Karpas-422 (cell line): ENCODE measurements at regions not wholly inside any gene's neighbourhood (a gene's known extent, or its start where the extent isn't known, plus 50 kb on each side); places are given as distances from the start of the nearest gene placed in this dataset. TPM values are rescaled to one million over a fixed set of nuclear protein-coding genes. Genes with fewer than 3 reads are reported as not detected.

Source experiments
- DNase-seq: peaks from one replicate; pipeline ENCODE4 v3.0.0-alpha.2; 2015
- H2AFZ ChIP-seq: fragments of 200-600 bp; sonication (generic); 2 replicates; pipeline ENCODE4 v1.6.1; 2014; ENCODE audit warnings: antibody characterized with exemption, low read length, mixed read lengths
- H3K27ac ChIP-seq: fragments of 200-600 bp; sonication (generic); 2 replicates; pipeline ENCODE4 v1.5.1; 2014; ENCODE audit warnings: mild to moderate bottlenecking, low read length, moderate library complexity
- H3K27me3 ChIP-seq: fragments of 200-600 bp; sonication (generic); 2 replicates; pipeline ENCODE4 v1.6.1; 2014; ENCODE audit warnings: low read length, mixed read lengths
- H3K36me3 ChIP-seq: fragments of 200-600 bp; sonication (generic); 2 replicates; pipeline ENCODE4 v1.6.1; 2014; ENCODE audit warnings: low read length, mixed read lengths; ENCODE audit not compliant: insufficient read depth
- H3K4me1 ChIP-seq: fragments of 200-600 bp; sonication (generic); 2 replicates; pipeline ENCODE4 v1.6.1; 2014; ENCODE audit warnings: mild to moderate bottlenecking, low read length, mixed read lengths
- H3K4me2 ChIP-seq: fragments of 200-600 bp; sonication (generic); 2 replicates; pipeline ENCODE4 v1.6.1; 2014; ENCODE audit warnings: low read length, low read depth, mild to moderate bottlenecking; ENCODE audit not compliant: poor library complexity, severe bottlenecking
- H3K4me3 ChIP-seq: fragments of 200-600 bp; sonication (generic); 2 replicates; pipeline ENCODE4 v1.5.1; 2014; ENCODE audit warnings: mild to moderate bottlenecking, antibody characterized with exemption, low read length, mixed read lengths
- H3K79me2 ChIP-seq: fragments of 200-600 bp; sonication (generic); 2 replicates; pipeline ENCODE4 v1.6.1; 2014; ENCODE audit warnings: mild to moderate bottlenecking, low read length, mixed read lengths
- H3K9ac ChIP-seq: fragments of 200-600 bp; sonication (generic); 2 replicates; pipeline ENCODE4 v1.6.0; 2014; ENCODE audit warnings: low read length
- H3K9me2 ChIP-seq: fragments of 200-600 bp; sonication (generic), shearing (Covaris generic); replicated peaks from 2 replicates; pipeline ENCODE4 v1.6.0; 2014; ENCODE audit warnings: mild to moderate bottlenecking, low read length, moderate library complexity; ENCODE audit not compliant: insufficient read depth
- H3K9me3 ChIP-seq: fragments of 300-700, 200-600 bp; sonication (generic); 2 replicates; pipeline ENCODE4 v1.6.1; 2014; ENCODE audit warnings: low read length, mixed read lengths
- H4K20me1 ChIP-seq: fragments of 200-600 bp; sonication (generic); 2 replicates; pipeline ENCODE4 v1.6.1; 2014; ENCODE audit warnings: mild to moderate bottlenecking, antibody characterized with exemption, low read length, low read depth; ENCODE audit not compliant: insufficient read depth
- small RNA-seq: library from RNA; depleted of rRNA; stranded (forward); fragments of <200 nt; gene quantifications from one replicate; pipeline ENCODE3, GENCODE V24; 2014

GRCh38 chr1:201772178-201772577, 56.8 kb upstream of the IPO9 start:
- Histone ChIP-seq H3K27ac (no peak overlapping the region), H3K9me3 (no peaks in the 10 kb centered on the region), H3K4me3 (no peak overlapping the region), H3K79me2 (no peaks in the 10 kb centered on the region), H3K4me2 (no peak overlapping the region), H3K36me3 (no peaks in the 10 kb centered on the region), H3K9me2 (no peaks in the 10 kb centered on the region), H3K27me3 (0 out of 2 replicates have a peak, but pooled peaks cover 3% of the 10 kb centered on the region), H4K20me1 (no peaks in the 10 kb centered on the region), H3K4me1 (no peaks in the 10 kb centered on the region), H2AFZ (no peak overlapping the region), H3K9ac (no peak overlapping the region)
- DNase-seq = no peak

GRCh38 chr1:201773764-201774163, 55.2 kb upstream of the IPO9 start:
- H3K36me3 ChIP-seq = no peaks in the 10 kb centered on the region
- H3K27me3 ChIP-seq = 0 out of 2 replicates have a peak, but pooled peaks cover 3% of the 10 kb centered on the region
- H3K79me2 ChIP-seq = no peaks in the 10 kb centered on the region
- no peak for DNase-seq
- no peaks in the 10 kb centered on the region for H3K9me3 ChIP-seq
- no peak overlapping the region for H3K4me2 ChIP-seq
- no peaks in the 10 kb centered on the region for H3K9me2 ChIP-seq
- no peaks in the 10 kb centered on the region for H3K4me1 ChIP-seq
- no peak overlapping the region for H2AFZ ChIP-seq
- H3K9ac ChIP-seq = no peak overlapping the region
- H4K20me1 ChIP-seq = no peaks in the 10 kb centered on the region
- H3K27ac ChIP-seq = no peak overlapping the region
- H3K4me3 ChIP-seq = no peak overlapping the region

GRCh38 chr1:201774224-201774982, 54.6 kb upstream of the IPO9 start:
- no peak for DNase-seq
- Histone ChIP-seq H3K9ac (no peak overlapping the region), H3K27me3 (0 out of 2 replicates have a peak, but pooled peaks cover 3% of the 10 kb centered on the region), H3K9me3 (no peaks in the 10 kb centered on the region), H3K4me2 (no peak overlapping the region), H4K20me1 (no peaks in the 10 kb centered on the region), H2AFZ (no peak overlapping the region), H3K36me3 (no peaks in the 10 kb centered on the region), H3K79me2 (no peaks in the 10 kb centered on the region), H3K4me1 (no peaks in the 10 kb centered on the region), H3K9me2 (no peaks in the 10 kb centered on the region), H3K27ac (no peak overlapping the region), H3K4me3 (no peak overlapping the region)

- Histone ChIP-seq H3K9me2 (no peaks in the 10 kb centered on the region), H3K9ac (no peak overlapping the region), H3K27me3 (0 out of 2 replicates have a peak, but pooled peaks cover 3% of the 10 kb centered on the region), H4K20me1 (no peaks in the 10 kb centered on the region), H3K9me3 (no peaks in the 10 kb centered on the region), H3K4me1 (no peaks in the 10 kb centered on the region), H2AFZ (no peak overlapping the region), H3K36me3 (no peaks in the 10 kb centered on the region), H3K27ac (no peak overlapping the region), H3K79me2 (no peaks in the 10 kb centered on the region), H3K4me2 (no peak overlapping the region), H3K4me3 (no peak overlapping the region)
- DNase-seq = no peak
Measured at GRCh38 chr1:201774983-201775344, 54.0 kb upstream of the IPO9 start.

- H3K27me3 ChIP-seq = 0 out of 2 replicates have a peak, but pooled peaks cover 3% of the 10 kb centered on the region
- H3K4me1 ChIP-seq = no peaks in the 10 kb centered on the region
- H3K27ac ChIP-seq = no peak overlapping the region
- no peaks in the 10 kb centered on the region for H3K36me3 ChIP-seq
- H4K20me1 ChIP-seq = no peaks in the 10 kb centered on the region
- H3K4me2 ChIP-seq = no peak overlapping the region
- H3K9ac ChIP-seq = no peak overlapping the region
- no peaks in the 10 kb centered on the region for H3K9me3 ChIP-seq
- no peaks in the 10 kb centered on the region for H3K79me2 ChIP-seq
- DNase-seq = no peak
- no peak overlapping the region for H3K4me3 ChIP-seq
- no peak overlapping the region for H2AFZ ChIP-seq
- no peaks in the 10 kb centered on the region for H3K9me2 ChIP-seq
Measured at GRCh38 chr1:201775380-201775779, 53.6 kb upstream of the IPO9 start.

GRCh38 chr1:201778279-201779065, 50.5 kb upstream of the IPO9 start:
- Histone ChIP-seq H3K4me1 (no peaks in the 10 kb centered on the region), H3K9me3 (no peaks in the 10 kb centered on the region), H3K27ac (no peak overlapping the region), H3K27me3 (no peaks in the 10 kb centered on the region), H4K20me1 (no peaks in the 10 kb centered on the region), H3K4me3 (no peak overlapping the region), H2AFZ (no peak overlapping the region), H3K36me3 (no peaks in the 10 kb centered on the region), H3K9me2 (no peaks in the 10 kb centered on the region), H3K9ac (no peak overlapping the region), H3K79me2 (no peaks in the 10 kb centered on the region), H3K4me2 (no peak overlapping the region)
- DNase-seq = no peak

Small RNA genes in the stretch of these regions (small RNA-seq; reads per million reads assigned to genes)
- gene MIR5191 (not detected), gene RNU6-501P (not detected)
